K562 (cell line): ENCODE measurements at regions not wholly inside any gene's neighbourhood (a gene's known extent, or its start where the extent isn't known, plus 50 kb on each side); places are given as distances from the start of the nearest gene placed in this dataset.
A peak's percentile ranks its signal among the peaks of the same experiment; 100 is the strongest.

Experiments used
- ATAC-seq: fragments of 200-7000 bp; cut with Tn5 transposase; 3 replicates; pipeline ENCODE4 v1.9.1; 2020; ENCODE audit warnings: moderate library complexity
- BruUV-seq: library from RNA; stranded (reverse); fragments of 400-500 nt; replicated peaks from 2 replicates; lab custom pipeline; 2021; lab: Mats Ljungman, UMichigan
- CTCF ChIA-PET: fragments of 300-600 bp; formaldehyde crosslinking; extraction: SDS; loops from one replicate; lab custom pipeline; 2021; ENCODE audit warnings: low intra/inter-chr PET ratio; lab: Yijun Ruan, JAX
- POLR2A ChIA-PET: fragments of 300-600, 350-650 bp; sonication (Branson Sonifier 250); formaldehyde crosslinking; extraction: SDS; loops from one replicate; lab custom pipeline; 2021; ENCODE audit warnings: antibody characterized with exemption, inconsistent platforms; lab: Yijun Ruan, JAX
- DNase-seq, 4 experiments: peaks; one replicate each; pipeline versions ENCODE4 v3.0.0 to v3.0.0-alpha.2; 2011 to 2018; ENCODE audit warnings: low spot score in 3 of 4, mixed read lengths in 3 of 4; ENCODE audit errors: extremely low read depth in 1 of 4
- FAIRE-seq: peaks from 2 replicates; lab custom pipeline; 2011; peaks lifted over from hg19 to GRCh38; lab: Jason Lieb, UNC
- H2AFZ ChIP-seq: 2 replicates; pipeline ENCODE4 v1.6.0; 2011; ENCODE audit warnings: low read depth, low read length, control low read depth, inconsistent platforms
- H3K27ac ChIP-seq: fragments of 200-600 bp; 3 replicates; pipeline ENCODE4 v1.8.0; 2011; ENCODE audit warnings: low read depth, mild to moderate bottlenecking, control low read depth, inconsistent platforms, low read length, moderate library complexity, mixed read lengths; ENCODE audit errors: extremely low read depth
- H3K27me3 ChIP-seq, 2 experiments: fragments of 300-600 bp in 1 of 2; 2 replicates in 1 of 2; 3 replicates in 1 of 2; pipeline versions ENCODE4 v1.6.0 to v1.8.0; 2011; ENCODE audit warnings: inconsistent platforms in 2 of 2, low read length in 2 of 2, mild to moderate bottlenecking in 1 of 2, mixed read lengths in 1 of 2, moderate library complexity in 1 of 2; ENCODE audit not compliant: control insufficient read depth in 2 of 2, insufficient read depth in 2 of 2
- H3K36me3 ChIP-seq: fragments of 300-600 bp; 3 replicates; pipeline ENCODE4 v1.8.0; 2011; ENCODE audit warnings: mild to moderate bottlenecking, low read length, inconsistent platforms; ENCODE audit not compliant: control insufficient read depth, insufficient read depth
- H3K4me1 ChIP-seq, 2 experiments: fragments of 200-600 bp in 1 of 2; replicated peaks in 1 of 2; 2 replicates in 1 of 2; 3 replicates in 1 of 2; pipeline versions ENCODE4 v1.5.1 to v1.8.0; 2011; ENCODE audit warnings: inconsistent platforms in 2 of 2, low read length in 2 of 2, mild to moderate bottlenecking in 1 of 2, mixed read lengths in 1 of 2, moderate library complexity in 1 of 2; ENCODE audit not compliant: control insufficient read depth in 2 of 2, insufficient read depth in 2 of 2
- H3K4me2 ChIP-seq: 2 replicates; pipeline ENCODE4 v1.6.1; 2011; ENCODE audit warnings: low read length, control low read depth, inconsistent platforms, mixed read lengths; ENCODE audit not compliant: insufficient read depth
- H3K4me3 ChIP-seq: fragments of 200-600 bp; sonication (generic), shearing (Covaris generic); 2 replicates; pipeline ENCODE4 v1.5.1; 2016; ENCODE audit warnings: control low read depth, inconsistent platforms
- H3K79me2 ChIP-seq: fragments of 200-600 bp; 3 replicates; pipeline ENCODE4 v1.8.0; 2011; ENCODE audit warnings: low read length, inconsistent platforms; ENCODE audit not compliant: control insufficient read depth, insufficient read depth
- H3K9ac ChIP-seq, 2 experiments: 2 replicates each; pipeline versions ENCODE4 v1.6.0 to v1.6.1; 2011; ENCODE audit warnings: low read depth in 2 of 2, low read length in 2 of 2, control low read depth in 1 of 2, inconsistent platforms in 1 of 2, mild to moderate bottlenecking in 1 of 2, mixed read lengths in 1 of 2; ENCODE audit not compliant: insufficient read depth in 1 of 2
- H3K9me1 ChIP-seq: one replicate; pipeline ENCODE4 v1.6.0; 2011; ENCODE audit warnings: inconsistent platforms, mild to moderate bottlenecking, low read length, moderate library complexity; ENCODE audit not compliant: control insufficient read depth, insufficient read depth
- H3K9me3 ChIP-seq: replicated peaks from 2 replicates; pipeline ENCODE4 v1.5.1; 2011; ENCODE audit warnings: low read depth, low read length, inconsistent platforms; ENCODE audit not compliant: control insufficient read depth, insufficient read depth
- H4K20me1 ChIP-seq: replicated peaks from 2 replicates; pipeline ENCODE4 v1.6.1; 2011; ENCODE audit warnings: low read length, inconsistent platforms, mixed read lengths; ENCODE audit not compliant: control insufficient read depth, insufficient read depth
- CEBPG ChIP-seq, 3 experiments: fragments of 200-800 bp in 1 of 3; sonication (Bioruptor generic) in 1 of 3; sonication (generic) in 1 of 3; formaldehyde crosslinking in 1 of 3; IDR thresholded peaks in 2 of 3; conservative IDR thresholded peaks in 1 of 3; 2 replicates each; pipeline versions ENCODE4 v1.6.1 to v1.8.0; 2016 to 2022; ENCODE audit warnings: missing compliant biosample characterization in 2 of 3, missing genetic modification characterization in 2 of 3, mild to moderate bottlenecking in 1 of 3, missing genetic modification reagents in 1 of 3
- HDAC3 ChIP-seq: fragments of 450-650 bp; IDR thresholded peaks from 2 replicates; pipeline ENCODE4 v1.6.1; 2018; ENCODE audit warnings: borderline replicate concordance, mild to moderate bottlenecking, moderate library complexity; ENCODE audit not compliant: partially characterized antibody
- MEF2D ChIP-seq: conservative IDR thresholded peaks from 2 replicates; pipeline ENCODE4 v1.6.1; 2016; ENCODE audit warnings: low read depth, missing genetic modification characterization, missing compliant biosample characterization
- NR4A1 ChIP-seq, 2 experiments: fragments of 250-450 bp in 1 of 2; fragments of 450-650 bp in 1 of 2; sonication (Bioruptor Pico) in 1 of 2; IDR thresholded peaks; 2 replicates each; pipeline versions ENCODE4 v1.4.0 to v1.6.1; 2016 to 2020; ENCODE audit warnings: mild to moderate bottlenecking in 2 of 2, missing compliant biosample characterization in 1 of 2, missing genetic modification characterization in 1 of 2, moderate library complexity in 1 of 2
- PTRF ChIP-seq: fragments of 450-650 bp; IDR thresholded peaks from 2 replicates; pipeline ENCODE4 v1.6.1; 2016; ENCODE audit warnings: mild to moderate bottlenecking, missing genetic modification characterization, missing compliant biosample characterization
- TEAD1 ChIP-seq, 2 experiments: fragments of 450-650 bp in 1 of 2; sonication (generic) in 1 of 2; formaldehyde crosslinking; IDR thresholded peaks; 2 replicates each; pipeline versions ENCODE4 v1.4.0 to v1.8.0; 2020 to 2022; ENCODE audit warnings: mild to moderate bottlenecking in 2 of 2, missing genetic modification reagents in 1 of 2
- ZNF280B ChIP-seq: fragments of 250-450 bp; sonication (Bioruptor Pico); IDR thresholded peaks from 2 replicates; pipeline ENCODE4 v1.5.1; 2021; ENCODE audit warnings: mild to moderate bottlenecking
- ZNF592 ChIP-seq: fragments of 450-650 bp; IDR thresholded peaks from 2 replicates; pipeline ENCODE4 v1.6.1; 2017; ENCODE audit warnings: antibody characterized with exemption, mild to moderate bottlenecking
- ZNF76 ChIP-seq: fragments of 250-450 bp; sonication (Bioruptor Pico); IDR thresholded peaks from 2 replicates; pipeline ENCODE4 v1.4.0; 2020; ENCODE audit warnings: mild to moderate bottlenecking, moderate library complexity, borderline replicate concordance
- WGBS: fragments of 100-300 bp; shearing (Covaris generic); methylation state at CpG from one replicate; pipeline ENCODE4 v1.1.6; 2016; ENCODE audit warnings: low coverage, mixed read lengths; ENCODE audit not compliant: insufficient coverage; ENCODE audit errors: missing lambda C conversion rate; 5-methylcytosine and 5-hydroxymethylcytosine counted together
- in situ Hi-C: fragments of 300-500 bp; cut with MboI; formaldehyde crosslinking; loops from 4 replicates; pipeline ENCODE4 v1.15.0; 2018; ENCODE audit warnings: inconsistent platforms, mixed read lengths
- intact Hi-C: fragments of 100-400 bp; cut with micrococcal nuclease; formaldehyde crosslinking; loops from 2 replicates; pipeline ENCODE4 v1.14.2; 2022
- TF ChIP-seq, protein P1 (sequence below), 2 experiments: fragments of 450-650 bp in 1 of 2; sonication (generic) in 1 of 2; formaldehyde crosslinking in 1 of 2; IDR thresholded peaks in 1 of 2; conservative IDR thresholded peaks in 1 of 2; 2 replicates each; pipeline versions ENCODE4 v1.6.1 to v1.8.1; 2016 to 2023; ENCODE audit warnings: mild to moderate bottlenecking in 2 of 2, moderate library complexity in 2 of 2, inconsistent platforms in 1 of 2, missing genetic modification reagents in 1 of 2

- BruUV-seq = no TSS peak
- peak overlapping the region; percentile 78 to 84; a peak in 3 of 4 replicates for H3K9ac ChIP-seq
- H3K4me2 ChIP-seq = peak overlapping the region; percentile 86
- no peaks in the 10 kb centered on the region; the same call in 1 of the 3 replicates for H3K36me3 ChIP-seq
- no peaks in the 10 kb centered on the region for H3K27me3 ChIP-seq
- CTCF ChIA-PET = interaction anchor here (1.5 kb wide), 1 partner anchor 230 kb away, joined by 5 read pairs; no protein-coding TSS in a partner anchor
- H4K20me1 ChIP-seq = no peaks in the 10 kb centered on the region
- peaks cover 6% of the 10 kb centered on the region for H3K9me3 ChIP-seq
- FAIRE-seq = no peak
- H3K79me2 ChIP-seq = peaks cover 51% of the 10 kb centered on the region
- H2AFZ ChIP-seq = peak overlapping the region; percentile 53
- ATAC-seq = peak; percentile 3; the same call in 1 of the 3 replicates
- no peak overlapping the region for H3K4me3 ChIP-seq
- no peak for DNase-seq
- peaks cover 27 to 76% of the 10 kb centered on the region in 2 experiments for H3K4me1 ChIP-seq
- peak overlapping the region; percentile 93 for H3K27ac ChIP-seq
- intact Hi-C loops = loop anchor here (1.0 to 5.0 kb wide), 6 partner anchors 7 to 283 kb away; partner anchors contain the start of gene ZNF518B
- in situ Hi-C loops = loop anchor here (25.0 kb wide), 1 partner anchor 1238 kb away; no protein-coding TSS in a partner anchor
- POLR2A ChIA-PET = interaction anchor here (0.8 to 6.7 kb wide), 14 partner anchors 8 to 285 kb away, joined by 3 to 65 read pairs (median 4); partner anchors contain the start of genes WDR1 and ZNF518B
- WGBS = 13% methylated on average over 10 of the region's 10 CpGs
- H3K9me1 ChIP-seq = no peaks in the 10 kb centered on the region
- TF ChIP-seq NR4A1 (CRISPR knock-in tag; IDR thresholded peaks at IDR 0.05) (no peak), NR4A1 (tag; IDR thresholded peaks at IDR 0.05) (peak; percentile 80; the same call in 1 of the 2 replicates), ZNF76 (CRISPR knock-in tag) (0 out of 2 replicates have a peak, but pooled peaks have one; percentile 43), ZNF280B (no peak), PTRF (tag) (peak; percentile 34), ZNF592 (peak; percentile 79), HDAC3 (no peak), CEBPG (CRISPR knock-in tag; IDR thresholded peaks at IDR 0.05) (no peak), CEBPG (tag; conservative IDR thresholded peaks at IDR 0.05 in 1 of 2, IDR thresholded peaks at IDR 0.05 in 1 of 2) (0 out of 4 replicates have a peak, but pooled peaks of 1 of the 2 experiments have one; percentile 2), MEF2D (tag) (no peak), TEAD1 (CRISPR knock-in tag; IDR thresholded peaks at IDR 0.05) (0 out of 4 replicates have a peak, but pooled peaks of 1 of the 2 experiments have one; percentile 38)
- TF ChIP-seq, protein P1, sequence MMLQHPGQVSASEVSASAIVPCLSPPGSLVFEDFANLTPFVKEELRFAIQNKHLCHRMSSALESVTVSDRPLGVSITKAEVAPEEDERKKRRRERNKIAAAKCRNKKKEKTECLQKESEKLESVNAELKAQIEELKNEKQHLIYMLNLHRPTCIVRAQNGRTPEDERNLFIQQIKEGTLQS (IDR thresholded peaks at IDR 0.05) = no peak
- TF ChIP-seq, protein P1 (CRISPR knock-in tag; conservative IDR thresholded peaks at IDR 0.05) = no peak
These were observed 57.5 kb upstream of the WDR1 start for GRCh38 chr4:10173754-10174749.
